SK-N-SH (cell line): ENCODE measurements at regions not wholly inside any gene's neighbourhood (a gene's known extent, or its start where the extent isn't known, plus 50 kb on each side); places are given as distances from the start of the nearest gene placed in this dataset.

Source experiments
- CTCF ChIA-PET: fragments of 300-600, 350-600 bp; formaldehyde crosslinking; extraction: SDS; loops from one replicate; lab custom pipeline; 2021; lab: Yijun Ruan, JAX
- POLR2A ChIA-PET: fragments of 350-600 bp; sonication (Branson Sonifier 250); formaldehyde crosslinking; extraction: SDS; loops from one replicate; lab custom pipeline; 2020; ENCODE audit warnings: antibody characterized with exemption, inconsistent platforms; lab: Yijun Ruan, JAX
- DNase-seq: peaks from one replicate; pipeline ENCODE4 v3.0.0; 2012
- H2AFZ ChIP-seq: fragments of 200-600 bp; sonication (generic); 2 replicates; pipeline ENCODE4 v1.8.1; 2016; ENCODE audit warnings: antibody characterized with exemption, mild to moderate bottlenecking, low read depth
- H3F3A ChIP-seq: fragments of 200-600 bp; sonication (generic); replicated peaks from 2 replicates; pipeline ENCODE3; 2016; ENCODE audit warnings: antibody characterized with exemption, mild to moderate bottlenecking; ENCODE audit not compliant: insufficient read depth
- H3K27ac ChIP-seq, 2 experiments: fragments of 200-500 bp in 1 of 2; fragments of 200-600 bp in 1 of 2; sonication (Bioruptor generic) in 1 of 2; sonication (generic), shearing (Covaris generic) in 1 of 2; 2 replicates each; pipeline versions ENCODE4 v1.5.1 to v1.6.1; 2014 to 2016; ENCODE audit warnings: low read depth in 2 of 2, inconsistent platforms in 1 of 2, low read length in 1 of 2, mild to moderate bottlenecking in 1 of 2, mixed read lengths in 1 of 2
- H3K27me3 ChIP-seq: fragments of 200-600 bp; sonication (generic), shearing (Covaris generic); 2 replicates; pipeline ENCODE4 v1.6.1; 2016; ENCODE audit warnings: mixed run types; ENCODE audit not compliant: insufficient read depth
- H3K36me3 ChIP-seq, 2 experiments: fragments of 200-500 bp in 1 of 2; fragments of 200-600 bp in 1 of 2; sonication (Bioruptor generic) in 1 of 2; sonication (generic) in 1 of 2; replicated peaks in 1 of 2; 2 replicates each; pipeline versions ENCODE3 to v1.5.1; 2014 to 2016; ENCODE audit warnings: low read length in 1 of 2, mild to moderate bottlenecking in 1 of 2; ENCODE audit not compliant: insufficient read depth in 2 of 2, control insufficient read depth in 1 of 2
- H3K4me1 ChIP-seq, 2 experiments: fragments of 200-500 bp in 1 of 2; fragments of 200-600 bp in 1 of 2; sonication (Bioruptor generic) in 1 of 2; sonication (generic), shearing (Covaris generic) in 1 of 2; 2 replicates each; pipeline versions ENCODE4 v1.5.1 to v1.6.1; 2014 to 2016; ENCODE audit warnings: low read depth in 1 of 2, low read length in 1 of 2, mixed run types in 1 of 2; ENCODE audit not compliant: insufficient read depth in 2 of 2, control insufficient read depth in 1 of 2
- H3K4me2 ChIP-seq: fragments of 200-600 bp; sonication (generic), shearing (Covaris generic); 2 replicates; pipeline ENCODE4 v1.6.1; 2017; ENCODE audit warnings: mixed run types
- H3K4me3 ChIP-seq, 2 experiments: fragments of 200-500 bp in 1 of 2; fragments of 200-600 bp in 1 of 2; sonication (Bioruptor generic) in 1 of 2; sonication (generic), shearing (Covaris generic) in 1 of 2; 2 replicates each; pipeline versions ENCODE4 v1.5.1 to v1.8.1; 2014 to 2016; ENCODE audit warnings: low read depth in 2 of 2, inconsistent platforms in 1 of 2, low read length in 1 of 2, mild to moderate bottlenecking in 1 of 2, mixed read lengths in 1 of 2, moderate library complexity in 1 of 2
- H3K79me2 ChIP-seq: fragments of 200-600 bp; sonication (generic); 2 replicates; pipeline ENCODE4 v1.8.1; 2017; ENCODE audit warnings: mild to moderate bottlenecking; ENCODE audit not compliant: insufficient read depth
- H3K9ac ChIP-seq: fragments of 200-600 bp; sonication (generic); 2 replicates; pipeline ENCODE4 v1.6.1; 2017; ENCODE audit warnings: mixed run types
- H3K9me2 ChIP-seq: fragments of 200-600 bp; sonication (generic); 2 replicates; pipeline ENCODE4 v1.6.1; 2017; ENCODE audit warnings: mixed run types
- H3K9me3 ChIP-seq: fragments of 200-600 bp; sonication (generic); 2 replicates; pipeline ENCODE4 v1.6.1; 2017; ENCODE audit warnings: mixed run types, mild to moderate bottlenecking, moderate library complexity
- H4K20me1 ChIP-seq: fragments of 200-600 bp; sonication (generic); 2 replicates; pipeline ENCODE4 v1.6.1; 2017; ENCODE audit warnings: mild to moderate bottlenecking, mixed run types; ENCODE audit not compliant: insufficient read depth
- ELF1 ChIP-seq: IDR thresholded peaks from 2 replicates; pipeline ENCODE4 v1.4.0; 2012
- EP300 ChIP-seq, 2 experiments: IDR thresholded peaks; 2 replicates each; pipeline versions ENCODE4 v1.4.0 to v1.6.1; 2012; ENCODE audit warnings: borderline replicate concordance in 1 of 2, low read depth in 1 of 2, low read length in 1 of 2
- FOSL2 ChIP-seq: IDR thresholded peaks from 2 replicates; pipeline ENCODE4 v1.4.0; 2012; ENCODE audit warnings: low read depth, mild to moderate bottlenecking, moderate library complexity, borderline replicate concordance
- GABPA ChIP-seq: IDR thresholded peaks from 2 replicates; pipeline ENCODE4 v1.4.0; 2012; ENCODE audit warnings: low read depth, mild to moderate bottlenecking
- GATA2 ChIP-seq: sonication (generic); formaldehyde crosslinking; IDR thresholded peaks from 2 replicates; pipeline ENCODE4 v1.5.0; 2020; ENCODE audit warnings: mild to moderate bottlenecking, missing genetic modification reagents
- IRF3 ChIP-seq: fragments of 150-350 bp; IDR thresholded peaks from 2 replicates; pipeline ENCODE4 v1.6.1; 2016; ENCODE audit warnings: mild to moderate bottlenecking, low read depth, low read length
- MXI1 ChIP-seq: IDR thresholded peaks from 2 replicates; pipeline ENCODE4 v1.6.1; 2012; ENCODE audit warnings: mild to moderate bottlenecking, low read depth, low read length, improper control_type of control experiment
- NFIC ChIP-seq: IDR thresholded peaks from 2 replicates; pipeline ENCODE4 v1.4.0; 2012; ENCODE audit warnings: borderline replicate concordance
- POLR2AphosphoS5 ChIP-seq: IDR thresholded peaks from 2 replicates; pipeline ENCODE4 v1.6.1; 2012; ENCODE audit warnings: low read depth, low read length
- RCOR1 ChIP-seq: fragments of 150-350 bp; IDR thresholded peaks from 2 replicates; pipeline ENCODE4 v1.6.1; 2017; ENCODE audit warnings: antibody characterized with exemption, low read length
- TAF1 ChIP-seq: IDR thresholded peaks from 2 replicates; pipeline ENCODE4 v1.6.1; 2012; ENCODE audit warnings: low read depth, mild to moderate bottlenecking, low read length, moderate library complexity, borderline replicate concordance
- TCF12 ChIP-seq: IDR thresholded peaks from 2 replicates; pipeline ENCODE4 v1.4.0; 2012
- WGBS: methylation state at CpG from one replicate; pipeline ENCODE4 v1.1.6; 2017; ENCODE audit warnings: low lambda C conversion rate; 5-methylcytosine and 5-hydroxymethylcytosine counted together
- TF ChIP-seq, protein P1 (sequence below): IDR thresholded peaks from 2 replicates; pipeline ENCODE4 v1.4.0; 2012; ENCODE audit warnings: low read depth
- TF ChIP-seq, protein P2 (sequence below): fragments of 150-350 bp; IDR thresholded peaks from 2 replicates; pipeline ENCODE4 v1.6.1; 2017; ENCODE audit warnings: antibody characterized with exemption, low read length, low read depth, borderline replicate concordance

DNA sequence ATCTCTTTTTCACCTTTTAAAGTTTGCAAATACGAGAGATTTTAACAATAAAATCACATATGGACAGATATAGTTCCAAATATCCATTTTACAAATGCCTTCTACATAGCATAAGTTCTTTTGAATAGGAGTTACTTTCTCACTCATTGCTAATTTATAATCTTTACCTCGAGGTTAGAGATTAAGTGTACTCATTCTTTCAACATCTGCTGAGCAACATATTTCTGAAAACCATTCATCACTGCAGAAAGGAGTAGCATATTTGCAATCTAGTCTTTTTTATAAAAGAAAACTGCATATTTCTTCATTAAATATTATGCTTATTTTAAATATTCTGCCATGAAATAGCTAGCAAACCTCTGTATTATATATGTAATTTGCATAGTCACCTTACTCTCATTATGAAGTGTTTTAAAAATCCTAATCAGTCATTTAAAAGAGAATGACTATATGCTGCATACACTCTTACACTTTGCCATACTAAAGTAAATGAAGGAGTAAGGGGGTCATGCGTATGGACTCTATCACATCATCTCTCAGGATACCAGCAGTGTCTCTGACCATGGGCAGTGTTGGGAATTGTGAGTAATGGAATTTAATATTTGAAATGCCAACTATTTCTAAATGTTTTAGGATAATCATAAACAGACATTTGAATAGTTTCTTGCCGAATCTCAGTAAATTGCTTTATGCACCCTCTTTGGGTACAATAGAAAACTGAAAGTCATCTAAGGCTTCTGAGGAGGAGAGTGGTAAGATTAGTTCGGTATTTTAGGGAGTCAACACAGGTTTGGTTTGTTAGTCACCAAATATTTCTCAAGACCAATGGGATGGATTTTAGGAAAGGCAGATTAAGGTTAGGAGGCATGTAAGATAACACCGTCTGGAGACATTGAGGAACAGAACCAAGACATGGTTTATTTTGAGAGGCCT, 524.8 kb upstream of the ATP2B1 start:
- Histone ChIP-seq H3K27me3 (no peaks in the 10 kb centered on the region), H3F3A (no peaks in the 10 kb centered on the region), H3K9ac (no peak overlapping the region), H3K9me3 (no peaks in the 10 kb centered on the region), H3K4me3 (no peak overlapping the region), H3K4me2 (no peak overlapping the region), H4K20me1 (no peaks in the 10 kb centered on the region), H3K9me2 (no peaks in the 10 kb centered on the region), H3K27ac (peak overlapping the region in 1 of 2 experiments; percentile 83; a peak in 2 of 4 replicates), H3K36me3 (no peaks in the 10 kb centered on the region), H2AFZ (no peak overlapping the region), H3K79me2 (no peaks in the 10 kb centered on the region)
- POLR2A ChIA-PET: no interaction called here
- DNase-seq: no peak
- CTCF ChIA-PET: no interaction called here
- WGBS: 62% methylated on average over 6 of the region's 6 CpGs
- TF ChIP-seq, protein P1, sequence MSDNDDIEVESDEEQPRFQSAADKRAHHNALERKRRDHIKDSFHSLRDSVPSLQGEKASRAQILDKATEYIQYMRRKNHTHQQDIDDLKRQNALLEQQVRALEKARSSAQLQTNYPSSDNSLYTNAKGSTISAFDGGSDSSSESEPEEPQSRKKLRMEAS: no peak
- no peak for TF ChIP-seq NFIC
- 0 out of 2 replicates have a peak, but pooled peaks have one; percentile 7 for TF ChIP-seq TCF12
- TF ChIP-seq, all 33 proteins: peak for 1
- H3K4me1 ChIP-seq: peaks cover 0 to 7% of the 10 kb centered on the region in 2 experiments; a peak in 2 of 4 replicates

DNA sequence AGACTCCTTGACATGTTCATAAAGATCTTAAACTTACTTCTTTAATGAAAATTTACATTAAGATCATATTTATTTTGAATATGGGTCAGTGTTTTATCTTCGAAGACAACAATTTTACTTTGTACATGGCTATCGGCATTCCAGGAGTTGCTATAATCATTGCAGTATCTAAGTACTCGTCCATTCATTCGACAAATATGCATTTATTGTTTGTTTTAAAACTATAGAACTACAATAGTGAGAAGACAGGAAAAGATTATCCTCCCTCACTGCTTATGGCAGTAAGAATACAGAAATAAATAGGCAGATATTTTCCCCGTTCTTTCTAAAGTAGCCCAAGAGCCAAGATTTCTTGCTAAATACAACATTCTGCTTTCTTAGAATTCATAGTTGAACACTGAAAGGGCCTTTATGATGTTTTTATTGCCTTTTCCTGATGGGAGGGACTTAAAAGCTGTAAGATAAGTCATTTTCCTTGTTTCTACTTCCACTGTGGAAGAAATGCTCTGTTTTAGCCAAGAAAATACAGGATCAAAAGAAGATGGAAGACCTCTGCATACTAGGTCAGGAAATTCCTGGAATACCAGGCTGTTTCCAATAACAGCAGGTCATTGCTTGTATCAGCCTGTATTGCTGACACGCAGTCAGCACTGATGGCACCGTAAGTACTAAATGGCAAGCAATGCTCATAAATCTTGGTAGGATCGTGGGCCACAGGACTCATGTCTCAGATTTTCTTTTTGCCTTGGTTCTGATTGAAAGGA, 521.0 kb upstream of the ATP2B1 start:
- ChIA-PET CTCF (interaction anchor here (1.1 kb wide), 1 partner anchor 24 kb away, joined by 3 read pairs; no protein-coding TSS in a partner anchor), POLR2A (no interaction called here)
- WGBS: 60% methylated on average over 8 of the region's 8 CpGs
- H2AFZ ChIP-seq: peak overlapping the region; percentile 37; the same call in 1 of the 2 replicates
- no peak for DNase-seq
- H3K79me2 ChIP-seq: no peaks in the 10 kb centered on the region
- H3K9me2 ChIP-seq: no peaks in the 10 kb centered on the region
- no peak overlapping the region for H3K4me2 ChIP-seq
- peak overlapping the region in 1 of 2 experiments; percentile 53; a peak in 2 of 4 replicates for H3K27ac ChIP-seq
- TF ChIP-seq, protein P1: no peak
- no peak for TF ChIP-seq MXI1
- TF ChIP-seq GABPA: no peak
- TF ChIP-seq TAF1: no peak
- no peak for TF ChIP-seq EP300 (IDR thresholded peaks at IDR 0.05; ENCODE audit: borderline replicate concordance in 1 of 2, low read depth in 1 of 2, low read length in 1 of 2)
- TF ChIP-seq IRF3: no peak
- no peak for TF ChIP-seq TCF12
- no peak for TF ChIP-seq ELF1
- TF ChIP-seq RCOR1: no peak
- TF ChIP-seq FOSL2: no peak
- no peak for TF ChIP-seq POLR2AphosphoS5
- no peak for TF ChIP-seq GATA2
- TF ChIP-seq, protein P2, sequence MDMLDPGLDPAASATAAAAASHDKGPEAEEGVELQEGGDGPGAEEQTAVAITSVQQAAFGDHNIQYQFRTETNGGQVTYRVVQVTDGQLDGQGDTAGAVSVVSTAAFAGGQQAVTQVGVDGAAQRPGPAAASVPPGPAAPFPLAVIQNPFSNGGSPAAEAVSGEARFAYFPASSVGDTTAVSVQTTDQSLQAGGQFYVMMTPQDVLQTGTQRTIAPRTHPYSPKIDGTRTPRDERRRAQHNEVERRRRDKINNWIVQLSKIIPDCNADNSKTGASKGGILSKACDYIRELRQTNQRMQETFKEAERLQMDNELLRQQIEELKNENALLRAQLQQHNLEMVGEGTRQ: no peak
- H4K20me1 ChIP-seq: no peaks in the 10 kb centered on the region
- no peak overlapping the region for H3K4me3 ChIP-seq
- H3K9ac ChIP-seq: no peak overlapping the region
- H3K9me3 ChIP-seq: no peaks in the 10 kb centered on the region
- no peaks in the 10 kb centered on the region for H3F3A ChIP-seq
- H3K36me3 ChIP-seq: no peaks in the 10 kb centered on the region
- peaks cover 0 to 7% of the 10 kb centered on the region in 2 experiments; a peak in 2 of 4 replicates for H3K4me1 ChIP-seq
- no peaks in the 10 kb centered on the region for H3K27me3 ChIP-seq
